HG02763 (cell line): ENCODE measurements at regions not wholly inside any gene's neighbourhood (a gene's known extent, or its start where the extent isn't known, plus 50 kb on each side); places are given as distances from the start of the nearest gene placed in this dataset.

Source experiments
- ATAC-seq: cut with Tn5 transposase; IDR thresholded peaks from one replicate; pipeline ENCODE4 v1.9.1; 2021; ENCODE audit warnings: mild to moderate bottlenecking, moderate library complexity; ENCODE audit not compliant: unreplicated experiment

DNA sequence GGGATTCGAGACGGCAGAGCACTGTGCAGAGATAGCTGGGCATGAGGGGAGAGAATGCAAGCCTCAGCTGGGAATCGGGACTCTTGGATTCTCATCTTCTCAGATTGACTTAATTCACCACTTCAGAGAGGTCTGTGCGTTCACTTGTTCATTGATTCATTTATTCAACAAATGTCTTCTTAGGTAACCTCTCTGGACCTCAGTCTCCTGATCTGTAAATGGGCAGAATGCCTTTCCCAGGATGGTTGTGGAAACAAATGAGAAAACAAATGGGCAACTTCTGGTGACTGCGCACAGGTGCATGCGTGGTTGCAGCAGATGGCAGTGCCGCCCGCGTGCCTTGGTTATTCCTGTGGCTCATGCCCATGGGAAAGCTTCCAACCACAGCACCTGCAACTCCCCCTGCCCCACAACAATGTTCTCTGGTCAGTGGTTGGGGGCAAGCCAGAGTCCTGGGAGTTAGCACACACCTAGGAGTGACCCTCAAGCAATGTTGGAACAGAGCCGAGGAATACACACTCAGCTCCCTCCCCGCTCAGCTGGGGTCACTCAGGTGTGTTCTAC is 110.1 kb upstream of the RUNX3 start:
- no peak for ATAC-seq

DNA sequence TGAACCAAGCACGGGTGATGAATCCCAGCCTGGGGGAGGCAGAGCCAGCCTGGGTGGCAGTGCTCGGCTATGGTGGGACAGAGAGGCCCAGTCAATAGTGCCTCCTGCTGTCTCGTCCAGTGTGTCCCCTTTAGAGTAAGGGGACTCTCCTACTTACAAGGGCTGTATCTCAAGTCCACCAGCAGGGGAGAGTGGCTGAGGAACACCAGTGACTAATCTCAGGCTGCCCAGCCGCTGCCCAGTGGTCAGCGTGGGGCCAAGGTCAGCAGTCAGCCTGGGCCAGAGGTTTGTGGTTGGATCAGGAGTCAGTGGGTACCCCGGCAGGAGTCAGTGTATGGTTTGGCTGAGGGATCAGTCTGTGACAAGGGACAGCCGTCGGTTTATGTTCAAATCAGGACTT is 109.2 kb upstream of the RUNX3 start:
- ATAC-seq = no peak

DNA sequence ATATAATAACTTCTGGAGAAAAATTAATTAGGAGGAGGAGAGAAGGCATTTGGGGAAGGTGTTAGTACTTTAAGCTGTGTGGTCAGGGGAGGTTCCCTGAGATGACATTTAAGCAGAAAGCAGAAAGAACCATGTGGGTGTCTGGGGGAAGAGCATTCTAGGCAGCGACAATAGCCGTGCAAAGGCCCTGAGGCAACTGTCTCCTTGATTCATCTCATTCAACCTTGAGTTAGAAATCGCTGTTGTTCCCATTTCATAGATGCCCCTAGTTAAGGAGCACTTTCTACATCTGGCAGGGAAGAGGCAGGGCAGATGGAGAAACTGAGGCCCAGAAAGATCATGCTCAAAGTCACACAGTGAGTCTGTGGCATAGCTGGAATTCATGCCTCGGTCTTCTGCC is 108.6 kb upstream of the RUNX3 start:
- no peak for ATAC-seq

DNA sequence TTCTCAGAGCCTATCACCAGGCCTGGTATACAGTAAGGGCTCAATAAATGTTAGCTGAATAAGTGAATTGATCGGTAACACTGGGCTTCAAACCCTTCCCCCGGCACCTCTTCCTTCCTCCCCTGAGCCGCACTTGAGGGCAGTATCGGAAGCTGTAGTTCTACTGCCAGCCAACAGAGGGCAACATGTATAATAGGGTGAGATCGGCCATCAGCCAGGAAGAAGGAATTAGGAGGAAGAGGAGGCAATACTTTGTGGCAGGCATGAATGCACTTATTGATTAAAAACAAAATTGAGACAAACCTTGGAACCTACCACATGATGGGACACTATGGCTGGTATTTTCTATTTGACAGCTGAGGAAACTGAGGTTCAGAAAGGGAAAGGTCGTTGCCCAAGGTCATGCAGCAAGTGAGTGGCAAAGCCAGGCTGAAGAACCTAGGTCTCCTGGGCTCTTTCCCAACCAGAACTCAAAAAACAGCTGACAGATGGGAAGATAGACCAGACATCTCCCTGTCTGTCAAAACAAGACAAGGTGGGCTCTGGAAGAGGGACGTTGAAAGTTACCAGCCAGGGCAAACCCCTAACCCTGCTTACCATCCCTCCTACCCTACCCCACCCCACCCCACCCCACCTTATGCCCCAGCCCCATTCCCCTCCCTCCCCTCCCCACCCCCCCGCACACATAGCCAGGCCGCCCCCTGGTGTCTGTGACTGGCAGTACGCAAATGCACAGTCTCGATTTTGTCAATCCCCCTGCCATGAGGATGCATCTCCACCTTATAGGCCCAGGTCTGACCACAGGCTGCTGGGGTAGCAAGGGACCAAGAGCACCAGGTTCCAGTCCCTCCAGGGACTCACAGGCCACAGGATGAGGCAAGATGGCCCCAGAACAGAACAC is 107.3 kb upstream of the RUNX3 start:
- no peak for ATAC-seq

DNA sequence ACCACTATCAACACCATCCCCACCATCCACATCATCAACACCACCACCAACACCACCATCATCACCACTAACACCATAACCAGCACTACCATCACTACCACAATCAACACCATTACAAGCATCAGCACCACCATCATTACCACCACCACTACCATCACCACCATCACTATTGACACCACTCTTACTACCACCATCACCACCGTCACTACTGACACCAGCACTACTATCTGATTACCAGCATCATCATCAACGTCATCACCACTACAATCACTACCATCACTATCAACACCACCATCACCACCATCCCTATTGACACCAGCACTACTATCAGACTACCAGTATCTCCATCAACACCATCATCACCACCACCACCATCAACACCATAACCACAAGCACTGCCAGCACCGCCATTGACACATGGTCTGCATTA is 106.1 kb upstream of the RUNX3 start:
- no peak for ATAC-seq

DNA sequence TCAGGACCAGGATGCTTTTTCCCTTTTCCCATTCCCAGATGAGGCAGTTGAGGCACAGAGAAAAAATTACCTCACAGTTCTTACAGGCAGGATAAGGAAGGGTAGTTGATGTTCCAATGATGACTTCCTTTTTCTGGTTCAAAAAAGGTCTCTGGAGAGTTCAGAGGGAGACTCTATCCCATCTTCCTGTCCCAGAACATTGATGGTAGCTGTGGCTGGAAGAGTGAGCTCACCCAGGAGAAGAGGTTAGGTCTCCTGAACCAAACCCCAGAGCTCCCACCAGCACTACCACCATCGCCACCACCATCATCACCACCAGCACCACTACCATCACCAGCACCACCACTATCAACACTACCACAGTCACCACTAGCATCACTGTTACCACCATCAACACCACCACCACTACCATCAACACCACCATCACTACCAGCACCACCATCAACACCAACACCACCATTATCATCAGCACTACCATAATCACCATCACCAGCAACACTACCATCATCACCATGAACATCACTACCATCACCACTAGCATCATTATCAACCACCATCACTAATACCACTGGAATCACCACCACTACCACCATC is 105.5 kb upstream of the RUNX3 start:
- no peak for ATAC-seq

DNA sequence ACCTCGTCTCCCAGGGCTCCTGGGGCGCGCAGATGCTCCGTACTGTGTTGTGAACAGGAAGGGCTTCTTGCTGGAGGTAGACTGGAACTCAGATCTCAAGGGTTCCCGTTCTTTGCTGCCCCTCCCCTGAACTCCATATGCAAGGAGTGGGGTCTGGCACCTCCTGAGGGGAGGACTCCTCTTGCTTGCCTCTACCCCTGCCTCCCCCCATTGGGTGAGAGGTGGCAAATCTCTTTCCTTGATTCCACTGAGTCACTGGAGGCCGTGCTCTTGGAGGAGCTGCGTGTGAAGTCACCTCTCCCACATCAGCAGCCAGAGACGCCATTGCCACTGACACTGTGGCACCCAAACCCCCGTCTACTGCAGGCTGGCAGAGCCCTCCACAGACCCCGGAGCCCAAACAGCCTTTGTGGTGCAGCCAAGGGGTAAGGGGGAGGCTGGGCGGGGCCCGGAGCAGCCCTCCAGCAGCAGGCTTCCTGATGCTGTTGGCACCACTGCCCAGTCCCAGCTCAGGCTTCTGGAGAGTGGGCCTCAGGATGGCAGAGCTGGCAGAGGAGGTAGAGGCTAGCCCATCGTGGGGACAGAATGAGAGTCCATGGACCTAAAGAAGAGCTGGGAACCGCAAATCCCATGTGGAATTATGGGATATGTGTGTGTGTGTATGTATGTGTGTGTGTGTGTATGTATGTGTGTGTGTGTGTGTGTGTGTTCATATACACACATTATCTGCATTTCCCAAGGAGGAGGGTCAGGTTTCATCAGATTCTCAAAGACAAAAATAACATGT is 104.9 kb upstream of the RUNX3 start:
- no peak for ATAC-seq

DNA sequence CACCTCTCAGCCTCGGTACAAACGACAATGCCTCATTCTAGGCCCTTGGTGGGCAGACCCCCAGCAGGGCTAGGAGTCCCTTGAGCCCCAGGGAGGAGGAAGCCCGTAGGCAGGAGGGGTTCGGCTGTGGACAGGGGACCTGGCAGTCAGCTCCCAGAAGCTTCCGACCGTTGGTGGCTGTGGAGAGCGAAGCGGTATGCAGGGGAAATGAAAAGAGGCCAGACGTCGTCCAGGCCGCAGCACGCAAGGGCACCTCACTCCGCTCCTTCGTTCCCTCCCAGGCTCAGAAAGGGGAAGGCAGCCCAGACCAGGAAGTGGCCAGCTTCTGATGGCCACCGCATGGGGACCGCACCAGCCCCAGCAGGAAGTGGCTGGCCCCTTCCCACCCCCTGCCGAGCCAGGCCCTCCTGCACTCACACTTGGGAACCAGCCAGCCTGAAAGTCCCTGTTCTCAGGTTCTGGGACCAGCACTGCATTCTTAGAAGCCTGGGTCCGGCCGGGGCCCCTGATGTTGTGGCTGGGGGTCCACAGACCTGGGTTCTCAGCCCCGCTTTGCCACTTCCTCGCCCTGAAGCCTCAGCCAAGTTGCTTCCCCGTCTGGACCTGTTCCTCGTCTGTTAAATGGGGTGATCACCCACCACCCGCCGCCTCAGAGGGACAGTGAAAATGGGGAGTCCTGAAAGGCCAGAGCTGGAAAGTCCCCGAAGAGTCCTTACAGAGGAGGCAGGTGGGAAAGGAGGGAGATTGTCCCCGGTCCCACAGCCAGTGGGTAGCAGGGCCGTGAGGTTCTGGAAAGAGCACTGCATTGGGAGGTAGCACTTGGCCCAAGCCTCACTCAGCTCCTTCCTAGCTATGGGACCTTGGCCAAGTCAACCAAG is 104.0 kb upstream of the RUNX3 start:
- no peak for ATAC-seq

DNA sequence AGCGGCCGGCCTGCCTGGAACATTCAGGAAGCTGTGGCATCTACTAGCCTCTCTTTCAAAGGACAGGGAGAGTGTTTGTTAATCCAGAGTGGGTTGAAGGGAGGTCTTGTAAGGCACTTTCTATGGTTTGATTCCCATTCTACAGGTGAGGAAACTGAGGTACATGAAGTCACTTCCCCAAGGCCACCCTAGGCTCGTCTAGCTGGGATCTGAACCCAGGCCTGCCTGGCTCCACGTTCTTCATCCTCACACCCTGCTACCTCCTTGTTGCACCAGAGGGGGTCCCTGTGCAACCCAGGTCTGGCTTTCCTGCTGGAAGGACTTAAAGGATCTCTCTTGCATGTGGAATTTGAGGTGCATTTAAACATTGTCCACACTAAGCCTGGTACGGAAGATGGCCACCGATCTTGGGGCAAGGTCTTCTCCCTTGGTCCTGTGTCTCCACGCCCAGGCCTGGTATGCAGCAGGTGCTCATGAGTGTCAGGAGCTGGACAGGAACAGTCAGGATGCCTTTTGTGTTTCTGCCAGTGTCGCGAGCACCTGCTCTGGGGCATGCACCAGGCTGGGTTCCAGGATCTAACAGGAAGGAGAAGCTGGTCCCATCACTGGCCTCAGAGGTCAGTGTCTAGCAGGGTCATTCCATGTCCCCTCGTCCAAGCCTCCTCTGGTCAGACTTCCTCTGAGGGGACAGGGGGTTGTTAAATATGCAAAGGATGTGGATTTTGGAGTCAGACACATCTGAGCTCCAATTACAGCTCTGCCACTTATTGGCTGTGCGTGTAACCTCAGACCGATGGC is 103.2 kb upstream of the RUNX3 start:
- ATAC-seq = no peak

DNA sequence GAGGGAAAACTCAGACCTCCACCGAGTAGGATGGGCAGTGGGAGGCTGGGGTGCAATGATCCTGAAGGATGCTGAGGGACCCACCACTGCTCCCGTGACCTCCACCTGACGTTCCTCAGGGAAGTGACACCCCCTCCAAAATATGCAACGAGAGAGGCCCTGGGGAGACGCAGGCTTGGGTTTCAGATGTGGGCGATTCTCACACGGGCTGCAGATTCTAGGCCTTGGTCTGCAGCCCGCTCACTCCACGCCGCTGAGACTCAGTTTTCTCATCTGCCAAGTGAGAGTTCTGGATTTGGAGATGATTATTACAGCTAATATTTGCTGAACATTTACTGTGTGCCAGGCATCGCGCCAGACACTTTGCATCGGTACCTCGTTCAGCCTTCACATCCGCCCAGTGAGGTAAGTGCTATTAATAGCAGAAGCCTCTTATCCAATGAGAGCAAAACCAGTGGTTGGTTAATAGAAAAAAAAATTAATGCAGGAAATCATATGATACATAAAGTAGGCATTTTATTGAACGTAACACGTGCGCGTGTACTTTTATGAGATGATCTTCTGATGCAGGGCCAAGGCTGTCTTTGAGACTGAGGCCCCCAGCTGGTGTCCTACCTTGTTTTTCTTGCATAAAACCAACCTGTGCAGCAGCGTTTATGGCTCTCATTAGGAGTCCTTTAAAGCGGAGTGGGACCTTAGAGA is 102.0 kb upstream of the RUNX3 start:
- peak; percentile 26 for ATAC-seq

DNA sequence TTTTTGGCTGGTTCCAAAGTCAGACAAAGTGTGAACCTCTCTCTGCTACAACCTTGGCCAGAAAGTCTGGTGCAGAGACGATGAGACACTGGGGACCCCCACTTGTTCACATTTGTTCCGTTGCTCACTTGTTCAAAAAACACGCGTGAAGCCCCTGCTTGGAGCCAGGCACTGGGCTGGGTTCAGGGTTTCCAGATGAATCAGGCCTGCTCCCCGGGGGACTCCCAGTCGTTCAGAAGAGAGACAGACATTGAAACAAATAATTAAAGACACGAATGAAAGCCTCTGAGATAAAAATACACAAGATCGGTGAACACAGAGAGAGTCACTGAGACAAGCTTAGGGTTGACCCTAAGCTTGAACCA is 101.5 kb upstream of the RUNX3 start:
- no peak for ATAC-seq

DNA sequence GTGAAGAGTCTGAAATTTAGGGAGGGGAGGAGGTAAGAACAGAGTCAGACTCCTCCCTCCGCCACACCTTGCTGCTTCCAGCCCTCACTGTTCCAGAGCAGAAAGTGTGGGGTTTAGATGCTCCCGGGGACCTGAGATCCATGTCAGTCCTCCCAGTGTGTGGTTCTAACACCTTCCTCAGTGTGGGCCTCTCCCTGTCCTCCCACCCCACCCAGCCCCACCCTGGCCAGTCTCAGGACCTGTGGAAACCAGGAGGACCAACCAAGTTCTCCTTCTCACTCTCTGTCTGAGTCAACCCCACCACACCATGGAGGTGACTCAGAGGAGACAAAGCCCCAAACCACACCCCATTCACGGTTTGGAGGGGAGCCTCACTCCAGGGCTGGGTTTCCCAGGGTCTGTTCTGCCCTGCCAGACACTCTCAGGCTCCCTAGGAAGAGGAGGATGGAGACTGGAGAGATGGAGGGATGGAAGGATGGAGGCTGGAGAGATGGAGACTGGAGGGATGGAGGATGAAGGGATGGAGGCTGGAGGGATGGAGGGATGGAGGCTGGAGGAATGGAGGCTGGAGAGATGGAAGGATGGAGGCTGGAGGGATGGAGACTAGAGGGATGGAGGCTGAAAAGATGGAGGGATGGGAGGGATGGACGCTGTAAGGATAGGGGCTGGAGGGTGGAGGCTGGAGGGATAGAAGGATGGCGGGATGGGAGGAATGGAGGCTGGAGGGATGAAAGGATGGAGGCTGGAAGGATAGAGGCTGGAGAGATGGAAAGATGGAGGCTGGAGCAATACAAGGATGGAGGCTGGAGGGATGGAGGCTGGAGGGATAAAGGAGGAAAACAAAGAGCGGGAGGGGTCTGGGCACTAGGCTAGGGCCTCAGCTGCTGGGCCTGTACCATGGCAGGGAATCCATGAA is 100.9 kb upstream of the RUNX3 start:
- peak; percentile 36 for ATAC-seq

DNA sequence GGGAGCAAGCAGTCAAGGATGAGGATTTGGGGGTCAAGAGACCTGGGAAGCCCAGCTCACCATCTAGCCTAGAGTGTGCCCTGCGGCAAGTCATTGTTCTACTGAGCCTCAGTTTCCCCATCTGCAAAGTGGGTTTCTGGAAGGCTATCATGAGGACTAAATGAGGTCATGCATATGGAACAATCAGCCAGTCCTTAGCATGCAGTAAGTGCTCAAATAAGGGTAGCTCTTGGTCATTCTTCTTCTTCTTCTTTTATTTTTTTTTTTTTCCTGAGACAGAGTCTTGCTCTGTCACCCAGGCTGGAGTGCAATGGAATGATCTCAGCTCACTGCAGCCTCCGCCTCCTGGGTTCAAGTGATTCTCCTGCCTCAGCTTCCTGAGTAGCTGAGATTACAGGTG is 99.9 kb upstream of the RUNX3 start:
- no peak for ATAC-seq

DNA sequence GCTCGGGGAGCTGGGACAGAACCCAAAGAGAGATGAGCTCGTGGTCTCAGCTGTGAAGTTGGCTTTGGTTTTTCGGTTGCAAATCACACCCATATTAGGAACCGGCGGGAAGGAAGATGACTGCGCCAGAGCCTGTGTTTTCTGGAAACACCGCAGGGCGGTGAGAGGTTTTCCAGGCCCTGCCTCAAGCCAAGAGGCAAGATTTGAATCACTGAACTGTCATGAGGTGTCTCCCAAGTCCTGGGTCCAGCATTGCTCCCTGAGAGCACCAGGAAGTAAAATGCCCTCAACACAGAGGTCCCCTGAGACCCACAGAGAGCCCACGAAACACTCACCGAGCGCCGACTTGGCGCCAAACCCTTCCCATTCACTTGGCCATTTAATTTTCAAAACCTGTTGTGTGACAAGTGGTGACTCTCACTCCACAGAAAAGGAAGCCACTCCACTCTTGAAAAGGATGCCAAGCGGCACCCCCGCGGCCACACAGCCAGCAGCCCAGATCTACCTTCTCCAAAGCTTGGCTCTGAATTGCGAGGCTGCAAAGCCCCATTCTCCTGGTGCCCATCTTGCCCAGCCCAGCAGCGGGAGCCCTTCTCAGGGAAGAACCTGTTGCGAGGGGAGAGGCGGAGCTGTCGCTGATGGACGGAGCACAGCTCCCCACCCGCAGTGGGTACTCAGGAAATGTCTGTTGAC is 99.0 kb upstream of the RUNX3 start:
- no peak for ATAC-seq

DNA sequence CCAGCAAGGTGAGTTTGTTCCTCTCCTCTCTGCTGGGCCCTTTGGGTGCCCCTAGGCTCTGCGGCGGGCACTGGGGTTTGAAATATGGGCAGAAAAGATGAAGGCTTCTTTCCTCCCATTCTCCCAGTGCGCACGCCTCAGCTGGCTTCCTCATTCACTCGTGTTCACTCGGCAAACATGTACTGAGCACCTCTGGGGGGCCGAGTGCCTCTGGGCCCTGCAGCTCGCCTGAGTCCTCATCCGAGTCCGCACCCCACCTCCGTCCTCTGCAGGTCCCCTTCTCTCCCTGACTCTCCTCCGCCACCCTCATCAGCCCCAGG is 98.5 kb upstream of the RUNX3 start:
- no peak for ATAC-seq

DNA sequence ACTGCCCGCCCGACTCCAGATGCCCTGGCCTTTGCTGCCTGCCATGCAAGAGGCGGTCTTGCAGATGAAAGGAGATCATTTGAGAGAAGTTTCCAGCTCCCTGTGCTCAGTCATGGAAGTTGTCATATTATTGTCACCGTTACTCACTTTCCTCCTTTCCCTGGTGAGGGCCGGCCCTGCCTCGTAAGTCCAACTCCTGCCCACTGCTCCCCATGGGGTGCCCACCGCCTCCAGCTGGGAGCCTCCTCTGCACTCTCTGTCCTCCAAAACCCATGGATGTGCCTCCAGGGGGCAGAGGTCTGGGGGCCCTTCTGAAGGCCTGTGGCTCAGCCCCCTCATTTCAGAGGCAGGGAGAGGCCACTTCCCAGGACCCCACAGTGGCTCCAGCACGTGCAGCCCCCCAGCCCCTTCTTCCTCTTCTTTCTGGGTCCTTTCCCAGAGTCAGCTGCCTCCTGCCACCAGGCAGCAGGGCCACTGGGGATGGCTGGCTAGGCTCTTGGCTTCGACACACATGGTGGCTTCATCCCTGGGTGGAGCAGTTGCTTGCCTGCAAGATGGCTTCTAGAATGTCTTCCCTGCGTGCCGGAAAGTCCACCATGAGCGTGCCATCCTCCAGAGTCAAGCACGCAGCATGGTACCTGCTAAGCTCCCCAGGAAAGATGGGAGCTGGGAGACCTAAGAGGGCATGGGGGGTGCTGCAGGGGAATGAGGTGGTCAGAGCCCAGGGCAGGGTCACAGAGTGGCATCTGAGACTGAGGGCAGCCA is 97.9 kb upstream of the RUNX3 start:
- ATAC-seq = no peak
